BJ (cell line): ENCODE measurements at regions not wholly inside any gene's neighbourhood (a gene's known extent, or its start where the extent isn't known, plus 50 kb on each side); places are given as distances from the start of the nearest gene placed in this dataset.

ENCODE experiments used
- CTCF ChIA-PET: fragments of 350-600 bp; formaldehyde crosslinking; extraction: SDS; loops from one replicate; lab custom pipeline; 2021; ENCODE audit warnings: antibody characterized with exemption, inconsistent platforms; lab: Yijun Ruan, JAX
- POLR2A ChIA-PET: fragments of 300-600 bp; sonication (Branson Sonifier 250); formaldehyde crosslinking; extraction: SDS; loops from one replicate; lab custom pipeline; 2021; ENCODE audit warnings: antibody characterized with exemption; lab: Charles Lee
- DNase-seq: peaks from one replicate; pipeline ENCODE4 v3.0.0-alpha.2; 2011; ENCODE audit warnings: low read depth
- H3K27me3 ChIP-seq: 2 replicates; pipeline ENCODE4 v1.6.0; 2011; ENCODE audit warnings: low read length; ENCODE audit not compliant: control insufficient read depth, insufficient read depth
- H3K36me3 ChIP-seq: 2 replicates; pipeline ENCODE4 v1.5.1; 2011; ENCODE audit warnings: low read length; ENCODE audit not compliant: control insufficient read depth, insufficient read depth
- H3K4me3 ChIP-seq: 2 replicates; pipeline ENCODE4 v1.5.1; 2011; ENCODE audit warnings: low read depth, mild to moderate bottlenecking, control low read depth, low read length
- TF ChIP-seq, protein P1 (sequence below): IDR thresholded peaks from 2 replicates; pipeline ENCODE4 v1.5.1; 2011; ENCODE audit warnings: low read depth, mild to moderate bottlenecking, control low read depth, inconsistent platforms, low read length, moderate library complexity; ENCODE audit not compliant: insufficient read depth

GRCh38 chr2:129587426-129588064 lies 391.9 kb upstream of the RAB6C start:
- no peaks in the 10 kb centered on the region for H3K36me3 ChIP-seq
- TF ChIP-seq, protein P1, sequence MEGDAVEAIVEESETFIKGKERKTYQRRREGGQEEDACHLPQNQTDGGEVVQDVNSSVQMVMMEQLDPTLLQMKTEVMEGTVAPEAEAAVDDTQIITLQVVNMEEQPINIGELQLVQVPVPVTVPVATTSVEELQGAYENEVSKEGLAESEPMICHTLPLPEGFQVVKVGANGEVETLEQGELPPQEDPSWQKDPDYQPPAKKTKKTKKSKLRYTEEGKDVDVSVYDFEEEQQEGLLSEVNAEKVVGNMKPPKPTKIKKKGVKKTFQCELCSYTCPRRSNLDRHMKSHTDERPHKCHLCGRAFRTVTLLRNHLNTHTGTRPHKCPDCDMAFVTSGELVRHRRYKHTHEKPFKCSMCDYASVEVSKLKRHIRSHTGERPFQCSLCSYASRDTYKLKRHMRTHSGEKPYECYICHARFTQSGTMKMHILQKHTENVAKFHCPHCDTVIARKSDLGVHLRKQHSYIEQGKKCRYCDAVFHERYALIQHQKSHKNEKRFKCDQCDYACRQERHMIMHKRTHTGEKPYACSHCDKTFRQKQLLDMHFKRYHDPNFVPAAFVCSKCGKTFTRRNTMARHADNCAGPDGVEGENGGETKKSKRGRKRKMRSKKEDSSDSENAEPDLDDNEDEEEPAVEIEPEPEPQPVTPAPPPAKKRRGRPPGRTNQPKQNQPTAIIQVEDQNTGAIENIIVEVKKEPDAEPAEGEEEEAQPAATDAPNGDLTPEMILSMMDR = no peak
- DNase-seq = no peak
- CTCF ChIA-PET = no interaction called here
- no peak overlapping the region for H3K4me3 ChIP-seq
- POLR2A ChIA-PET = no interaction called here
- no peaks in the 10 kb centered on the region for H3K27me3 ChIP-seq

GRCh38 chr2:129604560-129604959 lies 374.9 kb upstream of the RAB6C start:
- DNase-seq = no peak
- POLR2A ChIA-PET = no interaction called here

GRCh38 chr2:129605646-129606045 lies 373.8 kb upstream of the RAB6C start:
- DNase-seq = no peak
- ChIA-PET POLR2A (no interaction called here), CTCF (no interaction called here)
- H3K36me3 ChIP-seq = no peaks in the 10 kb centered on the region
- no peak overlapping the region for H3K4me3 ChIP-seq
- TF ChIP-seq, protein P1 = no peak
- H3K27me3 ChIP-seq = no peaks in the 10 kb centered on the region

More at GRCh38 chr2:129604560-129604959, 374.9 kb upstream of the RAB6C start:
- no peaks in the 10 kb centered on the region for H3K27me3 ChIP-seq
- H3K4me3 ChIP-seq = no peak overlapping the region
- CTCF ChIA-PET = no interaction called here
- TF ChIP-seq, protein P1 = no peak
- H3K36me3 ChIP-seq = no peaks in the 10 kb centered on the region

- no peak for DNase-seq
- Histone ChIP-seq H3K27me3 (no peaks in the 10 kb centered on the region), H3K4me3 (no peak overlapping the region), H3K36me3 (no peaks in the 10 kb centered on the region)
- TF ChIP-seq, protein P1 = no peak
- ChIA-PET POLR2A (no interaction called here), CTCF (no interaction called here)
These were observed 372.8 kb upstream of the RAB6C start for GRCh38 chr2:129606496-129607270.

DNA sequence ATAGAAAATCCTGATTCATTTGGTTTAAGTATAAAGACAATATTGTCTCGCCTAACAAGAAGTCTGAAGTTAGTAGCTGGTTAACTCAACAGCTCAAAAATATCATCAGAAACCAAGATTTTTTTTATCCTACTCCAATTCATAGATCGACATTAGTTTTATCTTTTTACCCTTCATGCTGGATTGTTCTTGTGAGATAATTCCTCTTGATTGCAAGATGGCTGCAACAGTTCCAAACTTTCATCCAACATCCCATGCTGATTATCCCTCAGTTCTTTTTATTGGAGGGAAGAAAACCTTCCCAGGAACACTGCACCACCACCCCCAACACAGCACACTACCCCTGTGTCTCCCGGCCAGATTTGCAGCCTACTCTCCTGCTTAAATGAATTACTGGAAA lies 370.2 kb upstream of the RAB6C start:
- no peak overlapping the region for H3K4me3 ChIP-seq
- TF ChIP-seq, protein P1 = no peak
- H3K36me3 ChIP-seq = no peaks in the 10 kb centered on the region
- POLR2A ChIA-PET = no interaction called here
- H3K27me3 ChIP-seq = no peaks in the 10 kb centered on the region
- CTCF ChIA-PET = no interaction called here
- DNase-seq = no peak
